ENCODE measurements at regions not wholly inside any gene's neighbourhood (a gene's known extent, or its start where the extent isn't known, plus 50 kb on each side); places are given as distances from the start of the nearest gene placed in this dataset.

- H3K36me3 Mint-ChIP-seq = no peaks in the 10 kb centered on the region
- H3K27me3 Mint-ChIP-seq = peaks cover 0 to 3% of the 10 kb centered on the region in 2 donors
These were observed 81.9 kb upstream of the MAX start for GRCh38 chr14:65184032-65184764.

GRCh38 chr14:65185829-65186228 is 83.5 kb upstream of the MAX start:
- ChIA-PET POLR2A (no interaction called here), CTCF (no interaction called here)
- H3K36me3 ChIP-seq (ENCODE audit: control insufficient read depth in 2 of 2, extremely low read depth in 1 of 2, insufficient read depth in 1 of 2, low read length in 1 of 2) = no peaks in the 10 kb centered on the region
- H3K27ac ChIP-seq (ENCODE audit: low read length) = no peak overlapping the region
- Mint-ChIP-seq H3K27ac (no peak overlapping the region), H3K9me3 (peaks cover 10 to 18% (median 13%) of the 10 kb centered on the region in 3 donors), H3K36me3 (no peaks in the 10 kb centered on the region), H3K4me3 (no peak overlapping the region), H3K27me3 (peaks cover 0 to 3% of the 10 kb centered on the region in 2 donors), H3K4me1 (peaks cover 0 to 2% (median 0%) of the 10 kb centered on the region in 3 donors)
- no peak for DNase-seq
- 76% methylated on average over 4 of the region's 4 CpGs for WGBS (ENCODE audit: insufficient coverage)
- ATAC-seq (replicated peaks in 1 of 4) = no peak
- H3K9me3 ChIP-seq = no peaks in the 10 kb centered on the region
- H3K4me3 ChIP-seq (ENCODE audit: control insufficient read depth in 1 of 2, extremely low read depth in 1 of 2, low read length in 1 of 2) = no peak overlapping the region
- no peaks in the 10 kb centered on the region for H3K4me1 ChIP-seq (ENCODE audit: control insufficient read depth in 1 of 2, extremely low read depth in 1 of 2, insufficient read depth in 2 of 2, low read length in 2 of 2)
- H3K27me3 ChIP-seq (replicated peaks in 1 of 2; ENCODE audit: control insufficient read depth in 2 of 2, extremely low read depth in 1 of 2, insufficient read depth in 2 of 2, low read length in 1 of 2) = no peaks in the 10 kb centered on the region

More at GRCh38 chr14:65184032-65184764, 81.9 kb upstream of the MAX start:
- no peaks in the 10 kb centered on the region for H3K36me3 ChIP-seq (ENCODE audit: control insufficient read depth in 2 of 2, extremely low read depth in 1 of 2, insufficient read depth in 1 of 2, low read length in 1 of 2)
- POLR2A ChIA-PET = no interaction called here
- 80% methylated on average over 1 of the region's 8 CpGs for WGBS (ENCODE audit: insufficient coverage)
- Mint-ChIP-seq H3K4me1 (peaks cover 0 to 10% (median 4%) of the 10 kb centered on the region in 3 donors), H3K9me3 (peaks cover 10 to 18% (median 13%) of the 10 kb centered on the region in 3 donors), H3K27ac (no peak overlapping the region), H3K4me3 (no peak overlapping the region)
- no peak for DNase-seq
- H3K27me3 ChIP-seq (replicated peaks in 1 of 2; ENCODE audit: control insufficient read depth in 2 of 2, extremely low read depth in 1 of 2, insufficient read depth in 2 of 2, low read length in 1 of 2) = no peaks in the 10 kb centered on the region
- H3K4me1 ChIP-seq (ENCODE audit: control insufficient read depth in 1 of 2, extremely low read depth in 1 of 2, insufficient read depth in 2 of 2, low read length in 2 of 2) = no peaks in the 10 kb centered on the region
- no peak overlapping the region for H3K4me3 ChIP-seq (ENCODE audit: control insufficient read depth in 1 of 2, extremely low read depth in 1 of 2, low read length in 1 of 2)
- ATAC-seq (replicated peaks in 1 of 4) = no peak
- no peak overlapping the region for H3K27ac ChIP-seq (ENCODE audit: low read length)
- no peaks in the 10 kb centered on the region for H3K9me3 ChIP-seq
- CTCF ChIA-PET = no interaction called here

DNA sequence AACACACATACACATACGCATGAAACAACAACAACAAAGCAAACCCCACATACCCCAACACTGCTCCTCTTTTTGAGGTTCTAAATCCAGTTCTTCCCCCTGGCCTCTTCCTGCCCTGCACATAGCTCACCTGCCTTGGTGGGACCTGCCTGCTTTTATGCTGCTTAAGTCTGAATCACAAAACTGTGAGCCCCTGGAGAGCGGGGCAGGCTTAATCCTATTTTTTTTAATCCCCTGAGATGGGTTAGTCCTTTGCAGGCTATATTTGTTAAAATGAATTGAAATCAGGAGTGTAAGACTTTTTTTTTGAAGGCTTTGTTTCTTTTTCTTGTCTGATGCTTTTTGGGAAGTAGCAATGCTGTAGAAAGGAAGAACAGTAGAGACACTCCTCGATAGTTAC is 84.6 kb upstream of the MAX start:
- peaks cover 0 to 2% (median 0%) of the 10 kb centered on the region in 3 donors for H3K4me1 Mint-ChIP-seq
- no peak overlapping the region for H3K27ac Mint-ChIP-seq
- H3K4me1 ChIP-seq (ENCODE audit: control insufficient read depth in 1 of 2, extremely low read depth in 1 of 2, insufficient read depth in 2 of 2, low read length in 2 of 2) = no peaks in the 10 kb centered on the region
- H3K4me3 Mint-ChIP-seq = no peak overlapping the region
- WGBS (ENCODE audit: insufficient coverage) = 100% methylated on average over 1 of the region's 3 CpGs
- CTCF ChIA-PET = no interaction called here
- H3K36me3 Mint-ChIP-seq = no peaks in the 10 kb centered on the region
- H3K9me3 ChIP-seq = no peaks in the 10 kb centered on the region
- H3K4me3 ChIP-seq (ENCODE audit: control insufficient read depth in 1 of 2, extremely low read depth in 1 of 2, low read length in 1 of 2) = no peak overlapping the region
- DNase-seq (no peak), ATAC-seq (replicated peaks in 1 of 4) (no peak)
- H3K9me3 Mint-ChIP-seq = peaks cover 8 to 12% (median 10%) of the 10 kb centered on the region in 3 donors
- H3K27me3 Mint-ChIP-seq = peaks cover 0 to 3% of the 10 kb centered on the region in 2 donors
- no peaks in the 10 kb centered on the region for H3K36me3 ChIP-seq (ENCODE audit: control insufficient read depth in 2 of 2, extremely low read depth in 1 of 2, insufficient read depth in 1 of 2, low read length in 1 of 2)
- POLR2A ChIA-PET = no interaction called here
- H3K27ac ChIP-seq (ENCODE audit: low read length) = no peak overlapping the region
- H3K27me3 ChIP-seq (replicated peaks in 1 of 2; ENCODE audit: control insufficient read depth in 2 of 2, extremely low read depth in 1 of 2, insufficient read depth in 2 of 2, low read length in 1 of 2) = no peaks in the 10 kb centered on the region

- ChIA-PET CTCF (no interaction called here), POLR2A (no interaction called here)
- no peaks in the 10 kb centered on the region for H3K27me3 ChIP-seq (replicated peaks in 1 of 2; ENCODE audit: control insufficient read depth in 2 of 2, extremely low read depth in 1 of 2, insufficient read depth in 2 of 2, low read length in 1 of 2)
- peaks cover 0 to 2% (median 0%) of the 10 kb centered on the region in 3 donors for H3K4me1 Mint-ChIP-seq
- DNase-seq (no peak), ATAC-seq (replicated peaks in 1 of 4) (no peak)
- no peaks in the 10 kb centered on the region for H3K4me1 ChIP-seq (ENCODE audit: control insufficient read depth in 1 of 2, extremely low read depth in 1 of 2, insufficient read depth in 2 of 2, low read length in 2 of 2)
- no peak overlapping the region for H3K4me3 ChIP-seq (ENCODE audit: control insufficient read depth in 1 of 2, extremely low read depth in 1 of 2, low read length in 1 of 2)
- H3K36me3 Mint-ChIP-seq = no peaks in the 10 kb centered on the region
- WGBS (ENCODE audit: insufficient coverage) = 100% methylated on average over 5 of the region's 8 CpGs
- peaks cover 4 to 7% (median 6%) of the 10 kb centered on the region in 3 donors for H3K9me3 Mint-ChIP-seq
- no peak overlapping the region for H3K27ac ChIP-seq (ENCODE audit: low read length)
- H3K36me3 ChIP-seq (ENCODE audit: control insufficient read depth in 2 of 2, extremely low read depth in 1 of 2, insufficient read depth in 1 of 2, low read length in 1 of 2) = no peaks in the 10 kb centered on the region
- no peak overlapping the region for H3K27ac Mint-ChIP-seq
- H3K27me3 Mint-ChIP-seq = peaks cover 0 to 3% of the 10 kb centered on the region in 2 donors
- no peak overlapping the region for H3K4me3 Mint-ChIP-seq
- no peaks in the 10 kb centered on the region for H3K9me3 ChIP-seq
These were observed 85.2 kb upstream of the MAX start for GRCh38 chr14:65187421-65188049.

DNA sequence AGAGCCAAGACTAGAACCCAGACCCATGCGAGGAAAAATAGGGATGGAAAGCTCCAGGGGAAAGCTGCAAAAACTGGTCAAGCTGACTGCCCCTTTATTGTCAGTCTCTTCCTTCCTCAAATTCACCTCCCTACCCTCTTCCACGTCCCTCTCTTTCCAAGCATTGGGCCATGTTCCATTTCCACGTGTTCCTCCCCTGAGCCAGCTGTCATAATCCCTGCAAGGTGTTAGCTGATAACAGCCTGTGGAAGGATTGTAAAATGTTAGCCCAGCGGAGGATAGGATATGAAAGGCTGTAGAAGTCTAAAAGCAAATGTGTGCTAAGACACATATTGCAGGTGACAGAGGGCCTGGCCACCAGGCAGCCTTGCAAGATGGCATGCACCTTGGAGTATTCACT is 88.0 kb upstream of the MAX start:
- Histone ChIP-seq H3K36me3 (ENCODE audit: control insufficient read depth in 2 of 2, extremely low read depth in 1 of 2, insufficient read depth in 1 of 2, low read length in 1 of 2) (no peaks in the 10 kb centered on the region), H3K27ac (ENCODE audit: low read length) (no peak overlapping the region), H3K9me3 (no peaks in the 10 kb centered on the region), H3K4me1 (ENCODE audit: control insufficient read depth in 1 of 2, extremely low read depth in 1 of 2, insufficient read depth in 2 of 2, low read length in 2 of 2) (no peaks in the 10 kb centered on the region), H3K4me3 (ENCODE audit: control insufficient read depth in 1 of 2, extremely low read depth in 1 of 2, low read length in 1 of 2) (no peak overlapping the region), H3K27me3 (replicated peaks in 1 of 2; ENCODE audit: control insufficient read depth in 2 of 2, extremely low read depth in 1 of 2, insufficient read depth in 2 of 2, low read length in 1 of 2) (no peaks in the 10 kb centered on the region)
- 100% methylated on average over 2 of the region's 4 CpGs for WGBS (ENCODE audit: insufficient coverage)
- CTCF ChIA-PET = no interaction called here
- no peak overlapping the region for H3K27ac Mint-ChIP-seq
- no peaks in the 10 kb centered on the region for H3K36me3 Mint-ChIP-seq
- DNase-seq (no peak), ATAC-seq (replicated peaks in 1 of 4) (no peak)
- no peaks in the 10 kb centered on the region for H3K9me3 Mint-ChIP-seq
- no peak overlapping the region for H3K4me3 Mint-ChIP-seq
- POLR2A ChIA-PET = interaction anchor here (0.5 to 0.7 kb wide), 3 partner anchors 9 to 316 kb away, joined by 3 read pairs; no protein-coding TSS in a partner anchor
- H3K27me3 Mint-ChIP-seq = peaks cover 0 to 3% of the 10 kb centered on the region in 2 donors
- peaks cover 0 to 4% (median 1%) of the 10 kb centered on the region in 3 donors for H3K4me1 Mint-ChIP-seq

- WGBS (ENCODE audit: insufficient coverage) = 86% methylated on average over 3 of the region's 5 CpGs
- ATAC-seq (replicated peaks in 1 of 4) (no peak), DNase-seq (no peak)
- Histone ChIP-seq H3K36me3 (ENCODE audit: control insufficient read depth in 2 of 2, extremely low read depth in 1 of 2, insufficient read depth in 1 of 2, low read length in 1 of 2) (no peaks in the 10 kb centered on the region), H3K4me3 (ENCODE audit: control insufficient read depth in 1 of 2, extremely low read depth in 1 of 2, low read length in 1 of 2) (no peak overlapping the region), H3K27ac (ENCODE audit: low read length) (no peak overlapping the region), H3K27me3 (replicated peaks in 1 of 2; ENCODE audit: control insufficient read depth in 2 of 2, extremely low read depth in 1 of 2, insufficient read depth in 2 of 2, low read length in 1 of 2) (no peaks in the 10 kb centered on the region), H3K9me3 (no peaks in the 10 kb centered on the region), H3K4me1 (ENCODE audit: control insufficient read depth in 1 of 2, extremely low read depth in 1 of 2, insufficient read depth in 2 of 2, low read length in 2 of 2) (no peaks in the 10 kb centered on the region)
- Mint-ChIP-seq H3K27ac (no peak overlapping the region), H3K4me3 (no peak overlapping the region), H3K4me1 (peaks cover 0 to 9% (median 3%) of the 10 kb centered on the region in 3 donors), H3K36me3 (no peaks in the 10 kb centered on the region), H3K9me3 (no peaks in the 10 kb centered on the region), H3K27me3 (no peaks in the 10 kb centered on the region)
- ChIA-PET CTCF (no interaction called here), POLR2A (no interaction called here)
These were observed 89.4 kb upstream of the MAX start for GRCh38 chr14:65191716-65192115.
